ENCODE measurements at regions not wholly inside any gene's neighbourhood (a gene's known extent, or its start where the extent isn't known, plus 50 kb on each side); places are given as distances from the start of the nearest gene placed in this dataset.

- Mint-ChIP-seq H3K27me3 (no peaks in the 10 kb centered on the region), H3K27ac (no peak overlapping the region), H3K4me3 (no peak overlapping the region), H3K4me1 (no peaks in the 10 kb centered on the region), H3K9me3 (peaks cover 11% of the 10 kb centered on the region), H3K36me3 (ENCODE audit: low read depth) (no peaks in the 10 kb centered on the region)
- ATAC-seq (replicated peaks), result no peak
These were observed 201.4 kb upstream of the LRP1B start for GRCh38 chr2:142332196-142332595.

- Mint-ChIP-seq H3K27me3 (no peaks in the 10 kb centered on the region), H3K4me3 (no peak overlapping the region), H3K36me3 (ENCODE audit: low read depth) (no peaks in the 10 kb centered on the region), H3K9me3 (peaks cover 11% of the 10 kb centered on the region), H3K27ac (no peak overlapping the region), H3K4me1 (no peaks in the 10 kb centered on the region)
- ATAC-seq (replicated peaks), result no peak
These were observed 199.6 kb upstream of the LRP1B start for GRCh38 chr2:142330458-142330857.

GRCh38 chr2:142325870-142326269, 195.1 kb upstream of the LRP1B start:
- H3K4me3 Mint-ChIP-seq, result no peak overlapping the region
- H3K27me3 Mint-ChIP-seq, result no peaks in the 10 kb centered on the region
- H3K27ac Mint-ChIP-seq, result no peak overlapping the region
- H3K4me1 Mint-ChIP-seq, result no peaks in the 10 kb centered on the region
- peaks cover 14% of the 10 kb centered on the region for H3K9me3 Mint-ChIP-seq
- no peaks in the 10 kb centered on the region for H3K36me3 Mint-ChIP-seq (ENCODE audit: low read depth)
- ATAC-seq (replicated peaks), result no peak

- Mint-ChIP-seq H3K36me3 (ENCODE audit: low read depth) (no peaks in the 10 kb centered on the region), H3K9me3 (peaks cover 9% of the 10 kb centered on the region), H3K27ac (no peak overlapping the region), H3K27me3 (no peaks in the 10 kb centered on the region), H3K4me3 (no peak overlapping the region), H3K4me1 (no peaks in the 10 kb centered on the region)
- ATAC-seq (replicated peaks), result no peak
These were observed 192.4 kb upstream of the LRP1B start for GRCh38 chr2:142323206-142323605.

GRCh38 chr2:142321706-142322280, 191.0 kb upstream of the LRP1B start:
- no peaks in the 10 kb centered on the region for H3K4me1 Mint-ChIP-seq

GRCh38 chr2:142320067-142320466, 189.3 kb upstream of the LRP1B start:
- peaks cover 12% of the 10 kb centered on the region for H3K9me3 Mint-ChIP-seq
- no peak overlapping the region for H3K27ac Mint-ChIP-seq
- no peak overlapping the region for H3K4me3 Mint-ChIP-seq
- H3K27me3 Mint-ChIP-seq, result no peaks in the 10 kb centered on the region
- no peaks in the 10 kb centered on the region for H3K36me3 Mint-ChIP-seq (ENCODE audit: low read depth)
- no peak for ATAC-seq (replicated peaks)
- H3K4me1 Mint-ChIP-seq, result no peaks in the 10 kb centered on the region

More at GRCh38 chr2:142321706-142322280, 191.0 kb upstream of the LRP1B start:
- Mint-ChIP-seq H3K27ac (no peak overlapping the region), H3K9me3 (peaks cover 9% of the 10 kb centered on the region), H3K36me3 (ENCODE audit: low read depth) (no peaks in the 10 kb centered on the region), H3K27me3 (no peaks in the 10 kb centered on the region), H3K4me3 (no peak overlapping the region)
- no peak for ATAC-seq (replicated peaks)

GRCh38 chr2:142316049-142316448, 185.2 kb upstream of the LRP1B start:
- Mint-ChIP-seq H3K36me3 (ENCODE audit: low read depth) (no peaks in the 10 kb centered on the region), H3K9me3 (peaks cover 16% of the 10 kb centered on the region), H3K27me3 (no peaks in the 10 kb centered on the region), H3K4me3 (no peak overlapping the region), H3K4me1 (no peaks in the 10 kb centered on the region), H3K27ac (no peak overlapping the region)
- no peak for ATAC-seq (replicated peaks)

GRCh38 chr2:142315346-142315745, 184.5 kb upstream of the LRP1B start:
- no peak overlapping the region for H3K4me3 Mint-ChIP-seq
- no peak for ATAC-seq (replicated peaks)
- no peaks in the 10 kb centered on the region for H3K36me3 Mint-ChIP-seq (ENCODE audit: low read depth)
- no peaks in the 10 kb centered on the region for H3K4me1 Mint-ChIP-seq
- H3K27me3 Mint-ChIP-seq, result no peaks in the 10 kb centered on the region
- H3K9me3 Mint-ChIP-seq, result peaks cover 20% of the 10 kb centered on the region
- no peak overlapping the region for H3K27ac Mint-ChIP-seq

- Mint-ChIP-seq H3K4me3 (no peak overlapping the region), H3K27ac (no peak overlapping the region), H3K27me3 (no peaks in the 10 kb centered on the region), H3K36me3 (ENCODE audit: low read depth) (no peaks in the 10 kb centered on the region), H3K4me1 (no peaks in the 10 kb centered on the region), H3K9me3 (peaks cover 25% of the 10 kb centered on the region)
- no peak for ATAC-seq (replicated peaks)
These were observed 183.3 kb upstream of the LRP1B start for GRCh38 chr2:142314164-142314563.

GRCh38 chr2:142310530-142310929, 179.7 kb upstream of the LRP1B start:
- ATAC-seq (replicated peaks), result no peak
- no peak overlapping the region for H3K4me3 Mint-ChIP-seq
- no peak overlapping the region for H3K27ac Mint-ChIP-seq
- H3K4me1 Mint-ChIP-seq, result no peaks in the 10 kb centered on the region
- no peaks in the 10 kb centered on the region for H3K27me3 Mint-ChIP-seq
- no peaks in the 10 kb centered on the region for H3K36me3 Mint-ChIP-seq (ENCODE audit: low read depth)
- H3K9me3 Mint-ChIP-seq, result peaks cover 30% of the 10 kb centered on the region

- Mint-ChIP-seq H3K27me3 (no peaks in the 10 kb centered on the region), H3K4me3 (no peak overlapping the region), H3K4me1 (no peaks in the 10 kb centered on the region), H3K27ac (no peak overlapping the region), H3K9me3 (peaks cover 32% of the 10 kb centered on the region), H3K36me3 (ENCODE audit: low read depth) (no peaks in the 10 kb centered on the region)
- no peak for ATAC-seq (replicated peaks)
These were observed 177.9 kb upstream of the LRP1B start for GRCh38 chr2:142308744-142309143.

GRCh38 chr2:142307616-142308115, 176.8 kb upstream of the LRP1B start:
- Mint-ChIP-seq H3K36me3 (ENCODE audit: low read depth) (no peaks in the 10 kb centered on the region), H3K4me3 (no peak overlapping the region), H3K4me1 (no peaks in the 10 kb centered on the region), H3K27me3 (no peaks in the 10 kb centered on the region), H3K9me3 (peaks cover 27% of the 10 kb centered on the region), H3K27ac (no peak overlapping the region)
- ATAC-seq (replicated peaks), result no peak

- H3K27ac Mint-ChIP-seq, result no peak overlapping the region
- no peak overlapping the region for H3K4me3 Mint-ChIP-seq
- no peaks in the 10 kb centered on the region for H3K4me1 Mint-ChIP-seq
- no peaks in the 10 kb centered on the region for H3K27me3 Mint-ChIP-seq
- peaks cover 28% of the 10 kb centered on the region for H3K9me3 Mint-ChIP-seq
- ATAC-seq (replicated peaks), result no peak
- no peaks in the 10 kb centered on the region for H3K36me3 Mint-ChIP-seq (ENCODE audit: low read depth)
These were observed 176.3 kb upstream of the LRP1B start for GRCh38 chr2:142307086-142307485.

GRCh38 chr2:142306131-142306530, 175.3 kb upstream of the LRP1B start:
- ATAC-seq (replicated peaks), result no peak
- H3K27ac Mint-ChIP-seq, result no peak overlapping the region

GRCh38 chr2:142300517-142300916, 169.7 kb upstream of the LRP1B start:
- Mint-ChIP-seq H3K4me1 (no peaks in the 10 kb centered on the region), H3K27me3 (no peaks in the 10 kb centered on the region), H3K4me3 (no peak overlapping the region), H3K9me3 (peaks cover 21% of the 10 kb centered on the region), H3K27ac (no peak overlapping the region), H3K36me3 (ENCODE audit: low read depth) (no peaks in the 10 kb centered on the region)
- ATAC-seq (replicated peaks), result no peak

More at GRCh38 chr2:142306131-142306530, 175.3 kb upstream of the LRP1B start:
- Mint-ChIP-seq H3K4me3 (no peak overlapping the region), H3K9me3 (peaks cover 28% of the 10 kb centered on the region), H3K36me3 (ENCODE audit: low read depth) (no peaks in the 10 kb centered on the region), H3K27me3 (no peaks in the 10 kb centered on the region), H3K4me1 (no peaks in the 10 kb centered on the region)

- no peak overlapping the region for H3K4me3 Mint-ChIP-seq
- no peak overlapping the region for H3K27ac Mint-ChIP-seq
- no peaks in the 10 kb centered on the region for H3K27me3 Mint-ChIP-seq
- H3K36me3 Mint-ChIP-seq (ENCODE audit: low read depth), result no peaks in the 10 kb centered on the region
- no peak for ATAC-seq (replicated peaks)
- no peaks in the 10 kb centered on the region for H3K4me1 Mint-ChIP-seq
- peaks cover 21% of the 10 kb centered on the region for H3K9me3 Mint-ChIP-seq
These were observed 168.2 kb upstream of the LRP1B start for GRCh38 chr2:142299021-142299420.
